Hepatocyte (in vitro differentiated cells): ENCODE measurements at regions not wholly inside any gene's neighbourhood (a gene's known extent, or its start where the extent isn't known, plus 50 kb on each side); places are given as distances from the start of the nearest gene placed in this dataset.

Experiments
- DNase-seq: peaks from one replicate; pipeline ENCODE4 v3.0.0-alpha.2; 2016; ENCODE audit warnings: low spot score
- H2AFZ ChIP-seq: fragments of 200-600 bp; sonication (generic); 2 replicates; pipeline ENCODE4 v1.6.0; 2016; ENCODE audit warnings: antibody characterized with exemption, mild to moderate bottlenecking
- H3K27ac ChIP-seq: fragments of 200-600 bp; sonication (generic); 2 replicates; pipeline ENCODE4 v1.5.1; 2016; ENCODE audit warnings: mild to moderate bottlenecking
- H3K27me3 ChIP-seq: fragments of 200-600 bp; sonication (generic); 2 replicates; pipeline ENCODE4 v1.6.1; 2016
- H3K36me3 ChIP-seq: fragments of 200-600 bp; sonication (generic); replicated peaks from 2 replicates; pipeline ENCODE4 v1.5.1; 2016; ENCODE audit warnings: low read depth; ENCODE audit not compliant: insufficient read depth
- H3K4me1 ChIP-seq: fragments of 200-600 bp; sonication (generic); 2 replicates; pipeline ENCODE4 v1.5.1; 2016; ENCODE audit warnings: mild to moderate bottlenecking, moderate library complexity; ENCODE audit not compliant: insufficient read depth
- H3K4me2 ChIP-seq: fragments of 200-600 bp; sonication (generic); 2 replicates; pipeline ENCODE4 v1.6.0; 2016
- H3K4me3 ChIP-seq: fragments of 200-600 bp; sonication (generic); 2 replicates; pipeline ENCODE4 v1.5.1; 2016; ENCODE audit warnings: mild to moderate bottlenecking
- H3K79me2 ChIP-seq: fragments of 200-600 bp; sonication (generic); 2 replicates; pipeline ENCODE4 v1.6.0; 2017; ENCODE audit warnings: mild to moderate bottlenecking
- H3K9me2 ChIP-seq: fragments of 200-600 bp; sonication (generic); replicated peaks from 2 replicates; pipeline ENCODE4 v1.6.0; 2017; ENCODE audit warnings: mild to moderate bottlenecking; ENCODE audit not compliant: insufficient read depth
- H3K9me3 ChIP-seq: fragments of 200-600 bp; sonication (generic); 2 replicates; pipeline ENCODE4 v1.5.1; 2016; ENCODE audit warnings: low read depth, mild to moderate bottlenecking
- H4K20me1 ChIP-seq: fragments of 200-600 bp; sonication (generic); 2 replicates; pipeline ENCODE4 v1.6.0; 2016; ENCODE audit warnings: mild to moderate bottlenecking; ENCODE audit not compliant: insufficient read depth, poor library complexity, severe bottlenecking
- CTCF ChIP-seq: fragments of 200-600 bp; sonication (generic); IDR thresholded peaks from 2 replicates; pipeline ENCODE4 v1.5.1; 2016; ENCODE audit warnings: antibody characterized with exemption, mild to moderate bottlenecking; ENCODE audit not compliant: poor library complexity
- EZH2 ChIP-seq: fragments of 200-600 bp; sonication (generic); IDR thresholded peaks from 2 replicates; pipeline ENCODE4 v1.6.1; 2016; ENCODE audit warnings: antibody characterized with exemption, mild to moderate bottlenecking, borderline replicate concordance
- EZH2phosphoT487 ChIP-seq: fragments of 200-600 bp; sonication (generic); IDR thresholded peaks from one replicate; pipeline ENCODE4 v1.6.1; 2018; ENCODE audit warnings: antibody characterized with exemption, mild to moderate bottlenecking, low read depth, moderate library complexity; ENCODE audit not compliant: unreplicated experiment, severe bottlenecking
- WGBS: methylation state at CpG from one replicate; pipeline ENCODE4 v1.1.6; 2016; ENCODE audit warnings: low lambda C conversion rate; ENCODE audit errors: missing lambda C conversion rate; 5-methylcytosine and 5-hydroxymethylcytosine counted together

- Histone ChIP-seq H3K27me3 (peaks cover 2% of the 10 kb centered on the region), H3K79me2 (no peaks in the 10 kb centered on the region), H3K36me3 (no peaks in the 10 kb centered on the region), H3K9me2 (no peaks in the 10 kb centered on the region), H3K4me1 (no peaks in the 10 kb centered on the region), H4K20me1 (no peaks in the 10 kb centered on the region), H3K27ac (peak overlapping the region; percentile 41), H3K4me2 (no peak overlapping the region), H2AFZ (no peak overlapping the region), H3K4me3 (no peak overlapping the region), H3K9me3 (no peaks in the 10 kb centered on the region)
- DNase-seq, result no peak
- WGBS, result 93% methylated on average over 2 of the region's 2 CpGs
- TF ChIP-seq EZH2phosphoT487, result no peak
- no peak for TF ChIP-seq EZH2
- no peak for TF ChIP-seq CTCF
Measured at GRCh38 chr5:133817456-133817855, 151.0 kb downstream of the C5orf15 start.

GRCh38 chr5:133816791-133817190 lies 151.6 kb downstream of the C5orf15 start:
- no peaks in the 10 kb centered on the region for H3K36me3 ChIP-seq
- no peak overlapping the region for H2AFZ ChIP-seq
- H3K4me2 ChIP-seq, result no peak overlapping the region
- no peak overlapping the region for H3K4me3 ChIP-seq
- no peaks in the 10 kb centered on the region for H4K20me1 ChIP-seq
- WGBS, result 93% methylated on average over 5 of the region's 5 CpGs
- no peak for DNase-seq
- H3K9me2 ChIP-seq, result no peaks in the 10 kb centered on the region
- H3K4me1 ChIP-seq, result no peaks in the 10 kb centered on the region
- TF ChIP-seq CTCF, result no peak
- no peak for TF ChIP-seq EZH2phosphoT487
- no peak for TF ChIP-seq EZH2
- no peaks in the 10 kb centered on the region for H3K27me3 ChIP-seq
- no peak overlapping the region for H3K27ac ChIP-seq
- H3K9me3 ChIP-seq, result no peaks in the 10 kb centered on the region
- no peaks in the 10 kb centered on the region for H3K79me2 ChIP-seq

GRCh38 chr5:133814152-133814551 lies 154.3 kb downstream of the C5orf15 start:
- Histone ChIP-seq H3K9me2 (no peaks in the 10 kb centered on the region), H3K36me3 (no peaks in the 10 kb centered on the region), H2AFZ (no peak overlapping the region), H3K79me2 (no peaks in the 10 kb centered on the region), H4K20me1 (no peaks in the 10 kb centered on the region), H3K4me2 (no peak overlapping the region), H3K4me3 (no peak overlapping the region), H3K9me3 (no peaks in the 10 kb centered on the region), H3K27ac (no peak overlapping the region), H3K4me1 (no peaks in the 10 kb centered on the region), H3K27me3 (no peaks in the 10 kb centered on the region)
- DNase-seq, result no peak
- 81% methylated on average over 8 of the region's 8 CpGs for WGBS
- no peak for TF ChIP-seq CTCF
- TF ChIP-seq EZH2phosphoT487, result no peak
- TF ChIP-seq EZH2, result no peak

- TF ChIP-seq EZH2, result no peak
- TF ChIP-seq CTCF, result no peak
- TF ChIP-seq EZH2phosphoT487, result no peak
- H2AFZ ChIP-seq, result no peak overlapping the region
- DNase-seq, result no peak
- no peaks in the 10 kb centered on the region for H3K4me1 ChIP-seq
- H3K79me2 ChIP-seq, result no peaks in the 10 kb centered on the region
- no peaks in the 10 kb centered on the region for H3K27me3 ChIP-seq
- H3K9me3 ChIP-seq, result no peaks in the 10 kb centered on the region
- H3K9me2 ChIP-seq, result no peaks in the 10 kb centered on the region
- WGBS, result 88% methylated on average over 3 of the region's 3 CpGs
- no peak overlapping the region for H3K27ac ChIP-seq
- H4K20me1 ChIP-seq, result no peaks in the 10 kb centered on the region
- no peaks in the 10 kb centered on the region for H3K36me3 ChIP-seq
- H3K4me3 ChIP-seq, result no peak overlapping the region
- no peak overlapping the region for H3K4me2 ChIP-seq
Measured at GRCh38 chr5:133811168-133811567, 157.3 kb downstream of the C5orf15 start.
